ENCODE measurements at regions not wholly inside any gene's neighbourhood (a gene's known extent, or its start where the extent isn't known, plus 50 kb on each side); places are given as distances from the start of the nearest gene placed in this dataset.

- TF ChIP-seq CTCF (IDR thresholded peaks at IDR 0.05) (no peak), ZFX (IDR thresholded peaks at IDR 0.05; ENCODE audit: borderline replicate concordance) (no peak)
- H3K27ac ChIP-seq: peak overlapping the region; percentile 86
Observed at GRCh38 chr22:23404689-23405365, 175.3 kb downstream of the IGLL1 start.

GRCh38 chr22:23403720-23404688 lies 176.1 kb downstream of the IGLL1 start:
- peak overlapping the region; percentile 86 for H3K27ac ChIP-seq
- TF ChIP-seq ZFX (IDR thresholded peaks at IDR 0.05; ENCODE audit: borderline replicate concordance): no peak

- peak overlapping the region; percentile 86 for H3K27ac ChIP-seq
Observed at GRCh38 chr22:23403152-23403719, 176.9 kb downstream of the IGLL1 start.

GRCh38 chr22:23402275-23403151 lies 177.6 kb downstream of the IGLL1 start:
- peak overlapping the region; percentile 86 for H3K27ac ChIP-seq

More at GRCh38 chr22:23403152-23403719, 176.9 kb downstream of the IGLL1 start:
- no peak for TF ChIP-seq CTCF (IDR thresholded peaks at IDR 0.05)
- TF ChIP-seq ZFX (IDR thresholded peaks at IDR 0.05; ENCODE audit: borderline replicate concordance): no peak

DNA sequence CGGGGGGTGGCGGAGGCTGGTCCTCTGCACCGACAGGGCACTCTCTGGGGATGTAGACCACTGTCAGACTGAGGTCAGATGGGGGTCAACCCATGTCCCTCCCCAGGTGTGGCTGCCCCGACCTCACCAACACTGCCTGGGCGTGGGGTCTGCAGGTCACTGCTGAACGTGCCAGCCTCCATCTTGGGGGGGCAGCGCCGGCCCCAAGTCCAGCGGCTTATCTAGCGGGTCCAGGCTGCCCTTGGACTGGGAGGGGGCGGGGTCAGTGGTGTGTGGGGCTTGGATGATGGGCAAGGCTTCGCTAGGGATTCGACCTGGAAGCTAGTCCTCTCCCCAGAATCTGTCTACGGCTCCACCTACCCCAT lies 178.2 kb downstream of the IGLL1 start:
- TF ChIP-seq CTCF (IDR thresholded peaks at IDR 0.05) (no peak), ZFX (IDR thresholded peaks at IDR 0.05; ENCODE audit: borderline replicate concordance) (no peak)
- peak overlapping the region; percentile 86 for H3K27ac ChIP-seq

More at GRCh38 chr22:23402275-23403151, 177.6 kb downstream of the IGLL1 start:
- no peak for TF ChIP-seq ZFX (IDR thresholded peaks at IDR 0.05; ENCODE audit: borderline replicate concordance)
- TF ChIP-seq CTCF (IDR thresholded peaks at IDR 0.05): peak; percentile 93

DNA sequence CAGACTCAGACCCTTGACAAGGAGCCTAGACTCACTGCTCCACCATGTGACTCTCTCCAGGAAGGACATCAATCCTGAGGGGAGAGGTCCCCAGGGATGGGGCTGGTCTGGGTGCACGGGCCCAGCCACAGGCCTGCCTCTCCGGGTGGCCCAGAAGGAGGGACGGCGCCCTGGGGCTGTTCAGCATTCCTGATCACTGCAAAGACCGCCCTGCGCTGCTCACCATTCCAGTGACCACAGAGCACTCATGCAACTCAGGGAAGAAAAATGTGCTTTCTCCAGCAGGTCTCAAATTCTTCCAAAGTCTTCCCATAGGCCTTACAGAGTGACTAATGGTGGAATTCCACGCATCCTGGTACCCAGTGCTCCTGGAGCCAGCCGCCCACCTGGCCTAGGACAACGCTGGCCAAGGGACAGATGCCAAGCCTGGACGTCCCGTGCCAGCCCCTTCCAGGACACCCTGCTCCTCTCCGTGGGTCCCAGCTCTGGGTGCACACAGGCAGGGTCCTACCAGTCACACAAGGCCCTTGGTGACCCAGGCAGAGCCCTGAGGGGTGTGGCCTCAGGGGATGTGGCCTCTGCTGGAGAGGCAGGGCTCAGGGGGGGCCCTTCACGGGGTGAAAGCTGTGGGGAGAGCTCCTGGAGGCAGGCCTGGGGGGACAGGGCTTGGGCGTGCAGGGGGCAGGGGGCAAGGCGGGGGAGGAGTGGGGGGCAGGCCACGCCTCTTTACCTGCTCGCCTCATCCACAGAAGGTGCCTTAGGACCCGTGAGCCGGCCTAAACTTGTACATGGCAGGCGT lies 178.8 kb downstream of the IGLL1 start:
- TF ChIP-seq ZFX (IDR thresholded peaks at IDR 0.05; ENCODE audit: borderline replicate concordance): no peak
- TF ChIP-seq CTCF (IDR thresholded peaks at IDR 0.05): no peak
- H3K27ac ChIP-seq: peak overlapping the region; percentile 86
